Natural killer cell (primary cell): ENCODE measurements at regions not wholly inside any gene's neighbourhood (a gene's known extent, or its start where the extent isn't known, plus 50 kb on each side); places are given as distances from the start of the nearest gene placed in this dataset.

Experiments
- ATAC-seq, 3 donors: fragments of 150-1000 bp in 2 of 3; fragments of 200-7000 bp in 1 of 3; cut with Tn5 transposase; 1 replicate in 1 of 3; 2 replicates in 2 of 3; pipeline ENCODE4 v1.10.0; 2021; ENCODE audit warnings: mild to moderate bottlenecking in 2 of 3, moderate library complexity in 2 of 3
- DNase-seq, 2 donors: peaks; one replicate each; pipeline versions ENCODE4 v3.0.0 to v3.0.0-alpha.2; 2013 to 2021; ENCODE audit warnings: mixed read lengths in 1 of 2
- H3K27ac ChIP-seq: one replicate; pipeline ENCODE4 v1.5.1; 2013; ENCODE audit warnings: mild to moderate bottlenecking, low read length
- H3K27me3 ChIP-seq: one replicate; pipeline ENCODE4 v1.6.1; 2013; ENCODE audit warnings: low read length; ENCODE audit not compliant: control insufficient read depth, insufficient read depth
- H3K36me3 ChIP-seq: one replicate; pipeline ENCODE4 v1.6.1; 2013; ENCODE audit warnings: low read length; ENCODE audit not compliant: control insufficient read depth, insufficient read depth
- H3K4me1 ChIP-seq: one replicate; pipeline ENCODE4 v1.6.1; 2013; ENCODE audit warnings: low read length; ENCODE audit not compliant: control insufficient read depth, insufficient read depth
- H3K4me3 ChIP-seq: one replicate; pipeline ENCODE4 v1.5.1; 2013; ENCODE audit warnings: low read length
- H3K9me3 ChIP-seq: one replicate; pipeline ENCODE4 v1.6.1; 2013; ENCODE audit warnings: low read length; ENCODE audit not compliant: control insufficient read depth, insufficient read depth
- H3K27ac Mint-ChIP-seq, 2 donors: one replicate each; pipeline ENCODE4 v1.8.0; 2022; ENCODE audit warnings: mild to moderate bottlenecking in 2 of 2, mixed read lengths in 2 of 2, moderate library complexity in 1 of 2
- H3K27me3 Mint-ChIP-seq, 2 donors: one replicate each; pipeline ENCODE4 v1.8.0; 2022; ENCODE audit warnings: low read depth in 2 of 2, mixed read lengths in 2 of 2
- H3K36me3 Mint-ChIP-seq: one replicate; pipeline ENCODE4 v1.8.0; 2022; ENCODE audit warnings: mixed read lengths
- H3K4me1 Mint-ChIP-seq, 2 donors: one replicate each; pipeline ENCODE4 v1.8.0; 2022; ENCODE audit warnings: mixed read lengths in 2 of 2
- H3K4me3 Mint-ChIP-seq: one replicate; pipeline ENCODE4 v1.8.0; 2022; ENCODE audit warnings: mild to moderate bottlenecking, moderate library complexity, mixed read lengths
- H3K9me3 Mint-ChIP-seq, 2 donors: one replicate each; pipeline ENCODE4 v1.8.0; 2022; ENCODE audit warnings: mixed read lengths in 2 of 2
- CTCF ChIP-seq: fragments of 200-600 bp; IDR thresholded peaks from one replicate; pipeline ENCODE4 v1.8.0; 2022; ENCODE audit warnings: antibody characterized with exemption
- WGBS: methylation state at CpG from one replicate; pipeline ENCODE4 v1.1.7; 2013; ENCODE audit warnings: missing lambda C conversion rate; ENCODE audit not compliant: insufficient coverage; 5-methylcytosine and 5-hydroxymethylcytosine counted together
- intact Hi-C: fragments of 100-400 bp; cut with micrococcal nuclease; formaldehyde crosslinking; loops from one replicate; pipeline ENCODE4 v1.14.2; 2022

DNA sequence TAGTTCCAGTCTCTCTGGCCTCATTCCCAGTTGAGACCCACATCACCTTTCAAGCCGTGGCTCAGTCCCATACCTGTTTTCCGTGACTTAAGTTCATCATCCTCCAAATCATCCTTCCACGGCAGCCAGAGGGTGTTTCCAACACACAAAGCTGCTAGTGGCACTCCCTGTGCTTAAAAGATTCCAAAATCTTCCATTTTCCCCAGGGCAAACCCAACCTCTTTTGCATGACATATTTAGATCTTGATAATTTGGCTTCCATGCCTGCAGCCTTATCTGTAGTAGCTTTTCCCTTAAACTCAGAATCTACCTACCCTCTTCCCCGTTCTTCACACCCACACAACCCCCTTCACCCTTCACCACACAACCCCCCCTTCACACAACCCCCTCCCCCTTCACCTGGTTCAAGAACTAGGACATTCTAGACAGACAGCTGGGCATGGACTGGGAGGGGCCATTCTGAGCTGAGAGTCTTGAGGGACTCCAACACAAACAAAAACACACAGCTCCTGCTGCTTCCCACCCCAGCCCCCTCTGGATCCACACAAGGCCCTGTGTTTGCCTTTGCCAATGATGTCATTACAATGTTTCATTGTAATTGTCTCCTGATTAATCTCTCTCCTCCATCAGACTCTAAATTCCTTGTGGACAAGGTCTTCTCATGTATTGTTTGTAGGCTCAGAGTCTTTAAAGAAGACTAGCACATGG is 268.2 kb downstream of the SH3GL2 start:
- no peak for TF ChIP-seq CTCF
- peaks cover 9 to 11% of the 10 kb centered on the region in 2 donors for H3K9me3 Mint-ChIP-seq

GRCh38 chr9:17847908-17848307 is 269.0 kb downstream of the SH3GL2 start:
- H3K27ac ChIP-seq: no peak overlapping the region
- Mint-ChIP-seq H3K27ac (no peak overlapping the region), H3K36me3 (no peaks in the 10 kb centered on the region), H3K9me3 (peaks cover 9 to 11% of the 10 kb centered on the region in 2 donors), H3K4me1 (no peaks in the 10 kb centered on the region), H3K27me3 (no peaks in the 10 kb centered on the region), H3K4me3 (no peak overlapping the region)
- no peak for TF ChIP-seq CTCF
- peaks cover 7% of the 10 kb centered on the region for H3K9me3 ChIP-seq
- H3K4me3 ChIP-seq: no peak overlapping the region
- DNase-seq (no peak), ATAC-seq (no peak)
- H3K36me3 ChIP-seq: no peaks in the 10 kb centered on the region
- no peaks in the 10 kb centered on the region for H3K4me1 ChIP-seq
- H3K27me3 ChIP-seq: no peaks in the 10 kb centered on the region
- WGBS: 70% methylated on average over 3 of the region's 3 CpGs
- intact Hi-C loops: no loop called here

More for the DNA sequence above, 268.2 kb downstream of the SH3GL2 start:
- no peak overlapping the region for H3K4me3 Mint-ChIP-seq
- H3K27me3 ChIP-seq: no peaks in the 10 kb centered on the region
- no peaks in the 10 kb centered on the region for H3K4me1 Mint-ChIP-seq
- no peak overlapping the region for H3K27ac Mint-ChIP-seq
- H3K4me3 ChIP-seq: no peak overlapping the region
- ATAC-seq: no peak
- peaks cover 7% of the 10 kb centered on the region for H3K9me3 ChIP-seq
- no peaks in the 10 kb centered on the region for H3K36me3 ChIP-seq
- no peaks in the 10 kb centered on the region for H3K27me3 Mint-ChIP-seq
- no peaks in the 10 kb centered on the region for H3K4me1 ChIP-seq
- no peak overlapping the region for H3K27ac ChIP-seq
- H3K36me3 Mint-ChIP-seq: no peaks in the 10 kb centered on the region
- intact Hi-C loops: no loop called here
- DNase-seq: no peak
- 77% methylated on average over 4 of the region's 4 CpGs for WGBS

- no peaks in the 10 kb centered on the region for H3K4me1 ChIP-seq
- Mint-ChIP-seq H3K27ac (no peak overlapping the region), H3K4me3 (no peak overlapping the region), H3K36me3 (no peaks in the 10 kb centered on the region), H3K9me3 (peaks cover 6 to 8% of the 10 kb centered on the region in 2 donors), H3K27me3 (no peaks in the 10 kb centered on the region), H3K4me1 (no peaks in the 10 kb centered on the region)
- whole genome bisulfite sequencing: 39% methylated on average over 2 of the region's 2 CpGs
- no peak overlapping the region for H3K27ac ChIP-seq
- DNase-seq (no peak), ATAC-seq (no peak)
- no peaks in the 10 kb centered on the region for H3K36me3 ChIP-seq
- TF ChIP-seq CTCF: no peak
- no peak overlapping the region for H3K4me3 ChIP-seq
- no peaks in the 10 kb centered on the region for H3K27me3 ChIP-seq
- no peaks in the 10 kb centered on the region for H3K9me3 ChIP-seq
- intact Hi-C loops: no loop called here
These were observed 273.2 kb downstream of the SH3GL2 start for GRCh38 chr9:17852108-17852507.

DNA sequence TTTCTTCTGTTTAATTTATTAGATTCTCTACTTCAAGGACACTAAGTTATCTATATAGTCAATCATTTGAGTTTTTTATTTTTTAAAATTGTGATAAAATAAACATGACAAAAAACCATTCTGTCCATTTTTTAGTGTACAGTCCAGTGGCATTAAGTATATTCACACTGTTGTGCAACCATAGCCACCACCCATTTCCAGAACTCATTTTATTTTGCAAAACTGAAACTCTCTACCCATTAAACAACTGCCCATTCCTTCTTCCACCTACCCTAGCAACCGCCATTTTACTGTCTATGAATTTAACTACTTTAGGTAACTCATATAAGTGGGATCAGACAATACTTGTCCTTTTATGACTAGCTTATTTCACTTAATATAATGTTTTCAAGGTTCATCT is 275.6 kb downstream of the SH3GL2 start:
- no peak overlapping the region for H3K27ac ChIP-seq
- no peaks in the 10 kb centered on the region for H3K27me3 ChIP-seq
- H3K9me3 ChIP-seq: no peaks in the 10 kb centered on the region
- Mint-ChIP-seq H3K4me1 (no peaks in the 10 kb centered on the region), H3K36me3 (no peaks in the 10 kb centered on the region), H3K27me3 (no peaks in the 10 kb centered on the region), H3K9me3 (peaks cover 6 to 8% of the 10 kb centered on the region in 2 donors), H3K4me3 (no peak overlapping the region), H3K27ac (no peak overlapping the region)
- no peaks in the 10 kb centered on the region for H3K36me3 ChIP-seq
- ATAC-seq: no peak
- intact Hi-C loops: no loop called here
- H3K4me1 ChIP-seq: no peaks in the 10 kb centered on the region
- DNase-seq: no peak
- no peak overlapping the region for H3K4me3 ChIP-seq
- whole genome bisulfite sequencing: no CpG with 5 or more reads among the region's 1 CpG
- TF ChIP-seq CTCF: no peak
